ENCODE measurements at regions not wholly inside any gene's neighbourhood (a gene's known extent, or its start where the extent isn't known, plus 50 kb on each side); places are given as distances from the start of the nearest gene placed in this dataset.

- Histone ChIP-seq H3K36me3 (ENCODE audit: control insufficient read depth, insufficient read depth, low read length) (no peaks in the 10 kb centered on the region), H3K27me3 (ENCODE audit: control insufficient read depth, insufficient read depth, low read length) (no peaks in the 10 kb centered on the region), H3K4me3 (ENCODE audit: low read depth, low read length) (no peak overlapping the region)
- TF ChIP-seq, protein P1, sequence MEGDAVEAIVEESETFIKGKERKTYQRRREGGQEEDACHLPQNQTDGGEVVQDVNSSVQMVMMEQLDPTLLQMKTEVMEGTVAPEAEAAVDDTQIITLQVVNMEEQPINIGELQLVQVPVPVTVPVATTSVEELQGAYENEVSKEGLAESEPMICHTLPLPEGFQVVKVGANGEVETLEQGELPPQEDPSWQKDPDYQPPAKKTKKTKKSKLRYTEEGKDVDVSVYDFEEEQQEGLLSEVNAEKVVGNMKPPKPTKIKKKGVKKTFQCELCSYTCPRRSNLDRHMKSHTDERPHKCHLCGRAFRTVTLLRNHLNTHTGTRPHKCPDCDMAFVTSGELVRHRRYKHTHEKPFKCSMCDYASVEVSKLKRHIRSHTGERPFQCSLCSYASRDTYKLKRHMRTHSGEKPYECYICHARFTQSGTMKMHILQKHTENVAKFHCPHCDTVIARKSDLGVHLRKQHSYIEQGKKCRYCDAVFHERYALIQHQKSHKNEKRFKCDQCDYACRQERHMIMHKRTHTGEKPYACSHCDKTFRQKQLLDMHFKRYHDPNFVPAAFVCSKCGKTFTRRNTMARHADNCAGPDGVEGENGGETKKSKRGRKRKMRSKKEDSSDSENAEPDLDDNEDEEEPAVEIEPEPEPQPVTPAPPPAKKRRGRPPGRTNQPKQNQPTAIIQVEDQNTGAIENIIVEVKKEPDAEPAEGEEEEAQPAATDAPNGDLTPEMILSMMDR (IDR thresholded peaks at IDR 0.05; ENCODE audit: insufficient read depth, low read depth, low read length) = no peak
- ChIA-PET CTCF (interaction anchor here (1.2 to 1.3 kb wide), 3 partner anchors 13 to 251 kb away, joined by 3 to 6 read pairs (median 4); no protein-coding TSS in a partner anchor), POLR2A (no interaction called here)
- no peak for DNase-seq (ENCODE audit: low read depth)
Measured at GRCh38 chr16:55120408-55120807, 189.7 kb downstream of the IRX5 start.

DNA sequence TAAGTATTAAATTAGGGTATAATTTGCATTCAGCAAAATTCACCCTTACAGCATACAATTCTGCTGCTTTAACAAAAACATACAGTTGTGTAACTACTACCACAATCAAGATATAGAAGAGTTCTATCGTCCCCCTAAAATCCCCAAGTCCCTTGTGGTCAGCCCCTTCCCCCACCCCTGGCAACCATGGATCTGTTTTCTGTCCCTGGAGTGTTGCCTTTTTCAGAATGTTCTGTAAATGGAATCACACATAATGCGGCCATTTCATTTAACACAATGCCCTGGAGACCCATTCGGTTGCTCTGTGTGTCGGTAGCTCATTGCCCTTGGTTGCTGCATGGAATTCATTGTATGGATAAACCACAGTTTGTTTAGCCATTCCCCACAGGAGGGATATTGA, 190.2 kb downstream of the IRX5 start:
- DNase-seq (ENCODE audit: low read depth) = no peak
- TF ChIP-seq, protein P1 (IDR thresholded peaks at IDR 0.05; ENCODE audit: insufficient read depth, low read depth, low read length) = no peak
- Histone ChIP-seq H3K27me3 (ENCODE audit: control insufficient read depth, insufficient read depth, low read length) (no peaks in the 10 kb centered on the region), H3K36me3 (ENCODE audit: control insufficient read depth, insufficient read depth, low read length) (no peaks in the 10 kb centered on the region), H3K4me3 (ENCODE audit: low read depth, low read length) (no peak overlapping the region)
- CTCF ChIA-PET = interaction anchor here (1.2 to 1.3 kb wide), 3 partner anchors 13 to 250 kb away, joined by 3 to 6 read pairs (median 4); no protein-coding TSS in a partner anchor
- POLR2A ChIA-PET = no interaction called here

DNA sequence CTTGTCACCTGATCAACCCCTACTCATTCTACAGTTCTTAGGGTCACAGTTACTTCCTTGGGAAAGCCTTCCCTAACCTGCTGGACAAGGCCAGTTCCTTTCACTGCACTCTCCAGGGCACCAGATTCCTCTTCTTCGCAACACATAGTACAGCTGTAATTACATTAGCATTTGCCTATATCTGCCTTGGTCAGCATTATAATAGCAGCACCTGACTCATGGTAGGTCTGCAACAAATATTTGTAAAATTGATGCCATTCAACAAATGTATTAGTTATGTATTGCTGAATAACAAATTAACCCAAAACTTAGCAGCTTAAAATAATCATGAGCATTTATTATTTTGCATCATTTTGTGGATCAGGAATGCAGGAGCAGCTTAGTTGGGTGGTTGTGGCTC, 193.0 kb downstream of the IRX5 start:
- H3K4me3 ChIP-seq (ENCODE audit: low read depth, low read length) = no peak overlapping the region
- H3K27me3 ChIP-seq (ENCODE audit: control insufficient read depth, insufficient read depth, low read length) = no peaks in the 10 kb centered on the region
- POLR2A ChIA-PET = no interaction called here
- H3K36me3 ChIP-seq (ENCODE audit: control insufficient read depth, insufficient read depth, low read length) = no peaks in the 10 kb centered on the region
- DNase-seq (ENCODE audit: low read depth) = no peak
- CTCF ChIA-PET = interaction anchor here (1.7 kb wide), 1 partner anchor 12 kb away, joined by 5 read pairs; no protein-coding TSS in a partner anchor
- TF ChIP-seq, protein P1 (IDR thresholded peaks at IDR 0.05; ENCODE audit: insufficient read depth, low read depth, low read length) = no peak

- POLR2A ChIA-PET = no interaction called here
- Histone ChIP-seq H3K4me3 (ENCODE audit: low read depth, low read length) (no peak overlapping the region), H3K36me3 (ENCODE audit: control insufficient read depth, insufficient read depth, low read length) (no peaks in the 10 kb centered on the region), H3K27me3 (ENCODE audit: control insufficient read depth, insufficient read depth, low read length) (no peaks in the 10 kb centered on the region)
- TF ChIP-seq, protein P1 (IDR thresholded peaks at IDR 0.05; ENCODE audit: insufficient read depth, low read depth, low read length) = no peak
- DNase-seq (ENCODE audit: low read depth) = no peak
- CTCF ChIA-PET = no interaction called here
Measured at GRCh38 chr16:55125818-55126385, 195.2 kb downstream of the IRX5 start.

GRCh38 chr16:55126456-55126855, 195.8 kb downstream of the IRX5 start:
- ChIA-PET CTCF (no interaction called here), POLR2A (no interaction called here)
- TF ChIP-seq, protein P1 (IDR thresholded peaks at IDR 0.05; ENCODE audit: insufficient read depth, low read depth, low read length) = no peak
- H3K4me3 ChIP-seq (ENCODE audit: low read depth, low read length) = no peak overlapping the region
- no peak for DNase-seq (ENCODE audit: low read depth)
- no peaks in the 10 kb centered on the region for H3K27me3 ChIP-seq (ENCODE audit: control insufficient read depth, insufficient read depth, low read length)
- H3K36me3 ChIP-seq (ENCODE audit: control insufficient read depth, insufficient read depth, low read length) = no peaks in the 10 kb centered on the region

All from BJ (cell line).